HG03575 (cell line): ENCODE measurements at regions not wholly inside any gene's neighbourhood (a gene's known extent, or its start where the extent isn't known, plus 50 kb on each side); places are given as distances from the start of the nearest gene placed in this dataset.
"Not testable (repeated sequence)": the region's sequence is repeated elsewhere in the genome, so short reads cannot be mapped to it uniquely, and the experiment has no call there.

Experiments used
- ATAC-seq: cut with Tn5 transposase; IDR thresholded peaks from one replicate; pipeline ENCODE4 v1.9.1; 2021; ENCODE audit not compliant: unreplicated experiment, insufficient number of reproducible peaks, low FRiP score; ENCODE audit errors: extremely low read depth

- not testable (repeated sequence) for ATAC-seq
Measured at GRCh38 chr2:131663501-131663900, 135.8 kb downstream of the CCDC74A start.

GRCh38 chr2:131665716-131666115 lies 138.0 kb downstream of the CCDC74A start:
- not testable (repeated sequence) for ATAC-seq

GRCh38 chr2:131668794-131669540 lies 141.3 kb downstream of the CCDC74A start:
- ATAC-seq, result not testable (repeated sequence)

GRCh38 chr2:131671841-131672470 lies 144.3 kb downstream of the CCDC74A start:
- ATAC-seq, result not testable (repeated sequence)

DNA sequence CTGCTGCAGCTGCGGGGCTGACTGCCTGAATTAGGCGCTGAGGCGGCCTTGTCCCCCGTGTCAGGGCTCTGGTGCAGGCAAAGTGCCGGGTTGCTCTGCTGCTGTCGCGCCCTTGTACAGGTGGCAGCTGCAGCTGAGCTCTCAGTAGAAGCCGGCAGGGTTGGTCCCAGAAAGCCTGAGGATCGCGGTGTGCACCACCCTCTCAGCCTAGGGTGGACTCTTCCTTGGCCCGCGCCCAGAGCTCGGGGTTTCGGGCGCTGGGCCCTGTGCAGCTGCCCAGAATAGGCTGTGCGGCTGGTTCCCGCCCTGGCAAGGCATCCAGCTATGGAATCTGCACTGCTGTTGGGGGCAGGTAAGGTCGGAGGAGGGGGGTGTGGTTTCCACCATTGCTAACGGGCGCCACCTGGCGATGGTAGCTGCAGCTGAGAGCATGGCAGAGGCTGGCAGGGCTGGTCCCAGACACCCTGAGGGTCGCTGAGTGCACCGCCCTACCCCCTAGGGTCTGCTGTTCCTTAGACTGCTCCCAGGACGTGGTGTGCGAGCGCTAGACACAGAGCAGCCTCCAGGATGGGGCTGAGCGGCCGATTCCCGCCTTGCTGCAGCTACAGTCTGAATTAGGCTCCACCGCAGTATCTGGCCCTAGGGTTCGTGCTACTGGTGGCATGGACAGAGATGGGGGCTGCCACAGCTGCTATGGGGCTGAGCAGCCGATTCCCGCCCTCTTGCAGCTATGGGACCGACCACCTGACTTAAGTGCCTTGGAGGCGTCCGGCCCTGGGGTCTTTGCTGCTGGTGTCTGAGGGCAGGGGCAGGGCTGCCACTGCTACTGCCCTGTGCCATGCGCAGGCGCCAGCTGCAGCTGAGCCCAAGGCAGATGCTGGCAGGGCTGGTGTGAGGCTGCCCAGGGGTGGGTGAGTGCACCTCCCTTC lies 145.0 kb downstream of the CCDC74A start:
- not testable (repeated sequence) for ATAC-seq

- ATAC-seq, result peak; percentile 85
Measured at GRCh38 chr2:131673400-131674173, 145.9 kb downstream of the CCDC74A start.

- ATAC-seq, result no peak
Measured at GRCh38 chr2:131674174-131674507, 146.5 kb downstream of the CCDC74A start.

DNA sequence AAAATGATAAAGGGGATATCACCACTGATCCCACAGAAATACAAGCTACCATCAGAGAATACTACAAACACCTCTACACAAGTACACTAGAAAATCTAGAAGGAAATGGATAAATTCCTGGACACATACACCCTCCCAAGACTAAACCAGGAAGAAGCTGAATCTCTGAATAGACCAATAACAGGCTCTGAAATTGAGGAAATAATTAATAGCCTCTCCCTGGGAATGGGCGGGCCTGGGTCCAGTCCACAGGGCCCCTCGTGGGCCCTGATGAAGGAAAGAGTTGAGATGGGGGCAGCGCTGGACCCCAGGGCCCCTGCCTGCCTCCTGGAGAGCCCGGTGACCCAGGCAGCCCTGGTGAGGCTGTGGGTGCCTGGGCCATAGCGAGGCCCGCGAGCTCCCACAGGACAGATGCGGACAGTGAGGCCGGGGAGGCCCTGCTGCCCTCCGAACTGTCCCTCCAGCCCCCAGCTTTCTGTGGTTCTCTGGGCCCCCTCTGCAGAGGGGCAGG lies 154.0 kb downstream of the CCDC74A start:
- ATAC-seq, result peak; percentile 4

DNA sequence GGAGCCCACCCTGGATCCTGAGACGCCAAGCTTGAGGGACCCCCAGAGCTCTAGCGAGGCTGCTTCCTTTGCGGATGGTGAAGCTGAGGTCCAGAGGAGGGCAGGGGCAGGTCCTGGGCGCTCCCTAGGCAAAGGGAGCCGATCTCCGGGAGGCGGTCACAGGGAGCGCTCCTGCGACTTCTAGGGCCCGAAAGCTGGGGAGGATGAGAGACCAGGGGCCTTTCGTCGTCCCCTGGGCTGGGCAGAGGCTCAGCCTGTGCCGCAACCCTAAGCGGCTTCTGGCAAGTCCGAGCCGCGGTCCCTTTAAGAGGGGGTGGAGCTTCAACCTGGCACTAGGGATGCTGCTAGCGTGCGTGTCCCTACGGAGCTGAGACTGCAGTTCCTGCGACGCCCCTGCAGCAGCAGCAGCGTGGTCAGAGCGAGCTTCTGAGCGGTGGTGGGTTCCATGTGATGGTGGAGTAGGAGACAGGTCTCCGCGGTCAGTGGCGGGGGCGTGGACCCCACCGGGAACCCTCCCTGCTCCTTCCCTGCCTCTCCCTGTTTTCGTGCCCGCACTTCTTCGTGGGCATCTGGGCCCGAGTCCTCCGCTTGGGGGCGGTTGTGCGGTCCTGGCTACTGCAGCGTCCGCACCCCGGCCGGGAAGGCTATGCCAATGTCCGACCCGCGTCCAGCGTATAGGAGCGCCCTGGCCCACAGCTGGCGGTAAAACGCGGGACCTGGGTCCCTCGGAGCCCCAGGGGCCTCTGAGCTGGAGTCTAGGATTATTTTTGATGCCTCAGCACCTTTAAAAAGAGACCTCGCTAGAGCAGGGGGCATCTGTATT lies 154.6 kb downstream of the CCDC74A start:
- peak; percentile 98 for ATAC-seq

- peak; percentile 20 for ATAC-seq
Measured at GRCh38 chr2:131682945-131683330, 155.2 kb downstream of the CCDC74A start.

- not testable (repeated sequence) for ATAC-seq
Measured at GRCh38 chr2:131684631-131685316, 157.1 kb downstream of the CCDC74A start.

DNA sequence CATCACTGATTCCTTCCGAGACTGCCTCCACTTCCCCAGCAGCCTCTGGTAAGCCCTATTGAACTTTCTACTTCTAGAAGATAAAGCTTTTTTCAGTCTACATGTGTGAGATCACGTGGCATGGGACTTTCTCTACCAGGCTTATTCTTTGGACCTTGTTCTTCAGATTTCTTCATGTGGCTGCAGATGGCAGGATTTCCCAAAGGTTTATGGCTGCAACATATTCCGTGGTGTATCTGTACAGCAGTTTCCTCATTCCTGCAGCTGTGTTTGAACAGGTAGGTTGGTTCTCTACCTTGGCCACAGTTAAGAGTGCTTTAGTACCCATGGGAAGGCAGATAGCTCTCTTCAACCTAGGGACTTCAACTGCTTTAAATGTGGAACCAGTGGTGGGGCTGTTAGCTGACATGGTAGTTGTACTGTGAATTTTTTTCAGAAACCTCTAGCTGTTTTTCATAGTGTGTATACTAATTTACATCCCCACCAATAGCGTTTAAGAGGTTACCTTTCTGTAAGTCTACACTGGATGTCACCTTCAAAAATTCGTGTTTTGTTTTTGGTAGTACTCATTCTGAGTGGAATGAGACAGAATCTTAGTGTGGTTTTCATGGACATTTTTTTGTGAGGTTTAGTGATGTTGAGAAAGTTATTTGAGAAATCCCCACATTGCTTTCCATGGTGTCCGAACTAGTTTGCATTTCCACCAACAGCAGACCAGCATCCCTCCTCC lies 158.6 kb downstream of the CCDC74A start:
- ATAC-seq, result not testable (repeated sequence)

DNA sequence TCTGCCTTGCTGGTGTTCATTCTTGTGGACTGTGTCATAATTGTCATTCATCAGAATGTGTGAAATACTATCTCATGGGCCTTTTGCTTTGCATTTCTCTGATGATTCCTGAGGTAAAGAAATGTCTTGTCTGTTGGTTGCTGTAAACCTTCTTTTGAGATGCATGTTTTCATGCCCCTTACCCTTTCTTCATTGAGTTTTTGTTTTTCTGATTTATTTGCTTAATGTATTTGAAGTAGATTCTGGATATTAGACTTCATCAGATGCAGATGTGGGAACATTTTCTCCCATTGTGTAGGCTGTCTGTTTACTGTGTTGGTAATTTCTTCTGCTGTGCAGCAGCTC lies 159.2 kb downstream of the CCDC74A start:
- ATAC-seq, result not testable (repeated sequence)

- not testable (repeated sequence) for ATAC-seq
Measured at GRCh38 chr2:131689066-131689465, 161.4 kb downstream of the CCDC74A start.

GRCh38 chr2:131711268-131711667 lies 183.6 kb downstream of the CCDC74A start:
- not testable (repeated sequence) for ATAC-seq

GRCh38 chr2:131717907-131718306 lies 190.2 kb downstream of the CCDC74A start:
- not testable (repeated sequence) for ATAC-seq

DNA sequence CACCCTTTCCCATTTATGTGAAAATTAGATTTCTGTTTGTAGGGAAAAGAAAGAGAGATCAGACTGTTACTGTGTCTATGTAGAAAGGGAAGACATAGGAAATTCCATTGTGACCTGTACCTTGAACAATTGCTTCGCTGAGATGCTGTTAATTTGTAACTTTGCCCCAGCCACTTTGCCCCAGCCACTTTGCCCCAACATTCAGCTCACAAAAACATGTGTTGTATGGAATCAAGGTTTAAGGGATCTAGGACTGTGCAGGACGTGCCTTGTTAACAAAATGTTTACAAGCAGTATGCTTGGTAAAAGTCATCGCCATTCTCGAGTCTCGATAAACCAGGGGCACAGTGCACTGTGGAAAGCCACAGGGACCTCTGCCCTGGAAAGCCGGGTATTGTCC lies 193.5 kb downstream of the CCDC74A start:
- ATAC-seq, result not testable (repeated sequence)
